Tibial nerve (tissue), 3 donors: ENCODE measurements at regions not wholly inside any gene's neighbourhood (a gene's known extent, or its start where the extent isn't known, plus 50 kb on each side); places are given as distances from the start of the nearest gene placed in this dataset.

Source experiments
- POLR2A ChIP-seq, 2 donors: fragments of 450-650 bp; IDR thresholded peaks; one replicate each; pipeline ENCODE4 v1.6.1; 2017; ENCODE audit warnings: antibody characterized with exemption in 2 of 2, mild to moderate bottlenecking in 2 of 2, moderate library complexity in 2 of 2
- TF ChIP-seq, protein P1 (sequence below), 5 experiments: fragments of 200-600 bp in 3 of 5; fragments of 450-650 bp in 2 of 5; sonication (generic) in 3 of 5; IDR thresholded peaks; one replicate each; pipeline ENCODE4 v1.5.1; 2016 to 2019; ENCODE audit warnings: antibody characterized with exemption in 5 of 5, mild to moderate bottlenecking in 3 of 5, moderate library complexity in 2 of 5

- TF ChIP-seq, protein P1, sequence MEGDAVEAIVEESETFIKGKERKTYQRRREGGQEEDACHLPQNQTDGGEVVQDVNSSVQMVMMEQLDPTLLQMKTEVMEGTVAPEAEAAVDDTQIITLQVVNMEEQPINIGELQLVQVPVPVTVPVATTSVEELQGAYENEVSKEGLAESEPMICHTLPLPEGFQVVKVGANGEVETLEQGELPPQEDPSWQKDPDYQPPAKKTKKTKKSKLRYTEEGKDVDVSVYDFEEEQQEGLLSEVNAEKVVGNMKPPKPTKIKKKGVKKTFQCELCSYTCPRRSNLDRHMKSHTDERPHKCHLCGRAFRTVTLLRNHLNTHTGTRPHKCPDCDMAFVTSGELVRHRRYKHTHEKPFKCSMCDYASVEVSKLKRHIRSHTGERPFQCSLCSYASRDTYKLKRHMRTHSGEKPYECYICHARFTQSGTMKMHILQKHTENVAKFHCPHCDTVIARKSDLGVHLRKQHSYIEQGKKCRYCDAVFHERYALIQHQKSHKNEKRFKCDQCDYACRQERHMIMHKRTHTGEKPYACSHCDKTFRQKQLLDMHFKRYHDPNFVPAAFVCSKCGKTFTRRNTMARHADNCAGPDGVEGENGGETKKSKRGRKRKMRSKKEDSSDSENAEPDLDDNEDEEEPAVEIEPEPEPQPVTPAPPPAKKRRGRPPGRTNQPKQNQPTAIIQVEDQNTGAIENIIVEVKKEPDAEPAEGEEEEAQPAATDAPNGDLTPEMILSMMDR (IDR thresholded peaks at IDR 0.05): no peak
- no peak for TF ChIP-seq POLR2A (IDR thresholded peaks at IDR 0.05)
Observed at GRCh38 chr3:177513815-177514610, 316.7 kb upstream of the TBL1XR1 start.
